ENCODE measurements at regions not wholly inside any gene's neighbourhood (a gene's known extent, or its start where the extent isn't known, plus 50 kb on each side); places are given as distances from the start of the nearest gene placed in this dataset.
"Not testable (repeated sequence)": the region's sequence is repeated elsewhere in the genome, so short reads cannot be mapped to it uniquely, and the experiment has no call there.

DNA sequence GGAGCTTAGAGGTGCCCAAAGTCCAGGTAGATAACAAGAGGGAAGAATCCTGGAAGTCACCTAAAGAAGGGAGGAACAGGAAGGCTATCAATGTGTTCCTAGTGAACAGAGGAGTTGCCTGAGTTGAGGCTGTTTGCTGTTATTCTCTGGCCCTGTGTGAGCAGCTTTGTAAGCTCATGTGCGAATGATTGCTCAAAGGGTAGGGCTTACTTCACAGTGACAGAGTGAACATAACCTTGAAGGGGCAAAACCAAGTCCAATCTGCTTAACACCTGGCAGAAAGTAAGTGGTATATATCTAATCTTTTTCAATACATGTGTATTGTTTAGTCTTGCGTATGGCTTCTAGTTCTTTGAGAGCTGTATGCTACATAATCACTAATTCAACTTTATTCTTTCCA is 1153.6 kb downstream of the TUSC7 start:
- Histone ChIP-seq H3K4me3 (ENCODE audit: low read length) (no peak overlapping the region), H3K27me3 (ENCODE audit: control insufficient read depth, insufficient read depth, low read length) (no peaks in the 10 kb centered on the region), H3K4me1 (ENCODE audit: control insufficient read depth, insufficient read depth, low read length) (no peaks in the 10 kb centered on the region), H3K9ac (ENCODE audit: low read length) (no peak overlapping the region), H3K9me3 (ENCODE audit: control insufficient read depth, low read length) (no peaks in the 10 kb centered on the region), H3K36me3 (ENCODE audit: control insufficient read depth, insufficient read depth, low read length) (no peaks in the 10 kb centered on the region)

- Histone ChIP-seq H3K9ac (ENCODE audit: low read length) (no peak overlapping the region), H3K27me3 (ENCODE audit: control insufficient read depth, insufficient read depth, low read length) (no peaks in the 10 kb centered on the region), H3K9me3 (ENCODE audit: control insufficient read depth, low read length) (no peaks in the 10 kb centered on the region), H3K4me1 (ENCODE audit: control insufficient read depth, insufficient read depth, low read length) (no peaks in the 10 kb centered on the region), H3K4me3 (ENCODE audit: low read length) (no peak overlapping the region), H3K36me3 (ENCODE audit: control insufficient read depth, insufficient read depth, low read length) (no peaks in the 10 kb centered on the region)
Measured at GRCh38 chr3:117865338-117865737, 1155.8 kb downstream of the TUSC7 start.

DNA sequence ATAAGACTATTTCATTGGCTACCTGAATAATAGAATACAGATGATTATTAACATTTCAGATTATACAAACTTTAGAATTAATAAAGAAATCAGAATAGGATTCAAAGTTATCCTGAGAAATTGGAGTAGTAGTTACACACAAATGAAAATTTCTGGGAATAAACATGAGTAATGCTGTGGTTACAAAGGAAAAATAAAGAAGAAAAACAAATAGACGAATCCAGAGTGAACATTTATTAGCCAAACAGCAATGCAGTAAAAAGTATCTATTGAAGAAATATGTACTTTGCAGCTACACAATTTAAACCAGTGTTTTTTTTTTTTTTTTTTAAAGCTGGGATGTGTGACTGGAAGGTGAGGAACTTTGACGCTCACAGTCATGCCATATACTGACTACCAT is 1159.2 kb downstream of the TUSC7 start:
- Histone ChIP-seq H3K4me1 (ENCODE audit: control insufficient read depth, insufficient read depth, low read length) (no peaks in the 10 kb centered on the region), H3K36me3 (ENCODE audit: control insufficient read depth, insufficient read depth, low read length) (no peaks in the 10 kb centered on the region), H3K9ac (ENCODE audit: low read length) (no peak overlapping the region), H3K4me3 (ENCODE audit: low read length) (no peak overlapping the region), H3K9me3 (ENCODE audit: control insufficient read depth, low read length) (no peaks in the 10 kb centered on the region), H3K27me3 (ENCODE audit: control insufficient read depth, insufficient read depth, low read length) (no peaks in the 10 kb centered on the region)

DNA sequence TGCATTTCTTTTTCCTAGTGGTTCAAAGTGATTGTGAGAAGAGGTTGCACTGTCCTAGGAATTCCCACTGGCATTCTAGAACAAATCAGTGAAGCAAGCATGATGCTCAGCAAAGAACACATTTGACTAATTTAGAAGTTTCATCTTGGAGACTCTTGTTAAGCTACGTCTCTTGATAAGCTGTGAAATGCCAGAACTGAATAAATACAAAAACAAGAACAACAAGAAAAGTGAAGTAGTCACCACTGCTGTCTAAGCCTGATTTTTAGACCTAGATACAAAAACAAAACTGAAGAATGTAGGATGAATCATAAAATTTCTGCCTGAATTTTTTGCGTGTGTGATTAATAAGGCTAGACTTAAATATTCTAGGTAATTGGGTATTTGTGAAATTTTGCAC is 1162.4 kb downstream of the TUSC7 start:
- H3K27me3 ChIP-seq (ENCODE audit: control insufficient read depth, insufficient read depth, low read length), result no peaks in the 10 kb centered on the region
- H3K4me3 ChIP-seq (ENCODE audit: low read length), result no peak overlapping the region
- H3K4me1 ChIP-seq (ENCODE audit: control insufficient read depth, insufficient read depth, low read length), result no peaks in the 10 kb centered on the region
- no peaks in the 10 kb centered on the region for H3K9me3 ChIP-seq (ENCODE audit: control insufficient read depth, low read length)
- H3K36me3 ChIP-seq (ENCODE audit: control insufficient read depth, insufficient read depth, low read length), result no peaks in the 10 kb centered on the region
- H3K9ac ChIP-seq (ENCODE audit: low read length), result no peak overlapping the region

DNA sequence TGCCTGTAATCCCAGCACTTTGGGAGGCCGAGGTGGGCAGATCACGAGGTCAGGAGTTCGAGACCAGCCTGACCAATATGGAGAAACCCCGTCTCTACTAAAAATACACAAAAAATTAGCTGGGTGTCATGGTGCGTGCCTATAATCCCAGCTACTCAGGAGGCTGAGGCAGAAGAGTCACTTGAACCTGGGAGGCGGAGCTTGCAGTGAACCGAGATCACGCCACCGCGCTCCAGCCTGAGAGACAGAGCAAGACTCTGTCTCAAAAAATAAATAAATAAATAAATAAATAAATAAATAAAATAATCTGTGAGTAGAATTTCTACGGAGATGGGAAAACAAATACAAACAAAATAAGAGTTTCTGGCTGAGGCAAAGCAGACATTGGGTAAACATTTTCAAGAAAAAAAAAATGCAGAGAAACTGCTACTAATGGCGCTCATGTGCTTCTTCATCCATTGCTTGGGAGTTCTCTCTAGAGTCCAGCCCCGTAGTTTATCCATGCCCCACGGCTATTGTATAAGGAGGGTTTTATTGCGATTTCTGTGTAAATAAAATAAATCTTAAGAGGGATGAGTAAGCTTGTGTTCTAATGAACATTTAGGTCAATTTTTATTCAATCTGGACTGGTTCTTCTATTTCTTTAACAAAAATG is 1161.9 kb downstream of the IGSF11 start:
- H3K36me3 ChIP-seq (ENCODE audit: control insufficient read depth, insufficient read depth, low read length); H3K9me3 ChIP-seq (ENCODE audit: control insufficient read depth, low read length); H3K4me3 ChIP-seq (ENCODE audit: low read length); H3K4me1 ChIP-seq (ENCODE audit: control insufficient read depth, insufficient read depth, low read length); H3K27me3 ChIP-seq (ENCODE audit: control insufficient read depth, insufficient read depth, low read length); H3K9ac ChIP-seq (ENCODE audit: low read length): not testable (repeated sequence)

- no peaks in the 10 kb centered on the region for H3K4me1 ChIP-seq (ENCODE audit: control insufficient read depth, insufficient read depth, low read length)
- H3K4me3 ChIP-seq (ENCODE audit: low read length), result no peak overlapping the region
- H3K36me3 ChIP-seq (ENCODE audit: control insufficient read depth, insufficient read depth, low read length), result no peaks in the 10 kb centered on the region
- H3K9ac ChIP-seq (ENCODE audit: low read length), result no peak overlapping the region
- H3K9me3 ChIP-seq (ENCODE audit: control insufficient read depth, low read length), result no peaks in the 10 kb centered on the region
- no peaks in the 10 kb centered on the region for H3K27me3 ChIP-seq (ENCODE audit: control insufficient read depth, insufficient read depth, low read length)
Measured at GRCh38 chr3:117873249-117873600, 1161.4 kb downstream of the IGSF11 start.

- Histone ChIP-seq H3K4me3 (ENCODE audit: low read length) (no peak overlapping the region), H3K9me3 (ENCODE audit: control insufficient read depth, low read length) (no peaks in the 10 kb centered on the region), H3K36me3 (ENCODE audit: control insufficient read depth, insufficient read depth, low read length) (no peaks in the 10 kb centered on the region), H3K9ac (ENCODE audit: low read length) (no peak overlapping the region), H3K4me1 (ENCODE audit: control insufficient read depth, insufficient read depth, low read length) (no peaks in the 10 kb centered on the region), H3K27me3 (ENCODE audit: control insufficient read depth, insufficient read depth, low read length) (no peaks in the 10 kb centered on the region)
Measured at GRCh38 chr3:117874028-117874690, 1160.5 kb downstream of the IGSF11 start.

- Histone ChIP-seq H3K36me3 (ENCODE audit: control insufficient read depth, insufficient read depth, low read length) (no peaks in the 10 kb centered on the region), H3K9ac (ENCODE audit: low read length) (no peak overlapping the region), H3K4me3 (ENCODE audit: low read length) (no peak overlapping the region), H3K4me1 (ENCODE audit: control insufficient read depth, insufficient read depth, low read length) (no peaks in the 10 kb centered on the region), H3K9me3 (ENCODE audit: control insufficient read depth, low read length) (no peaks in the 10 kb centered on the region), H3K27me3 (ENCODE audit: control insufficient read depth, insufficient read depth, low read length) (no peaks in the 10 kb centered on the region)
Measured at GRCh38 chr3:117874904-117875874, 1159.5 kb downstream of the IGSF11 start.

DNA sequence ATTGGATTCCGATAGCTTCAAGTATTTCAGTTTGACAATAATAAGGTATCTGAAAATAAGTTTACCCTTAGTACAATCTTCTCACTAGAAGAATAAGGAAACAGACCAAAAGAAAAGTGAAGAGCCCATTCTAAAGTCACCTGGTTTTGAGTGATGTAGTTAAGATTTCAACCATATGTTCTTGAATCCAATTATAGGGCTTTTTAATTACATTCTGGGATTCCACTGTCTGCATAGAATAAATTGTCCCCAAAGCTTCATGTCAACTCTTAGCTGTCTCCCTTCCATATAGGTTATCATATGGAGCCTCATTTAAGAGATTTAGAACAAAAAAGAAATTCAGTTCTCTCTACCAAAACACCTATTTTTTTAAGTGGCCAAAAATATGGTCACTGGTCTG is 1158.8 kb downstream of the IGSF11 start:
- Histone ChIP-seq H3K9ac (ENCODE audit: low read length) (no peak overlapping the region), H3K36me3 (ENCODE audit: control insufficient read depth, insufficient read depth, low read length) (no peaks in the 10 kb centered on the region), H3K27me3 (ENCODE audit: control insufficient read depth, insufficient read depth, low read length) (no peaks in the 10 kb centered on the region), H3K9me3 (ENCODE audit: control insufficient read depth, low read length) (no peaks in the 10 kb centered on the region), H3K4me1 (ENCODE audit: control insufficient read depth, insufficient read depth, low read length) (no peaks in the 10 kb centered on the region), H3K4me3 (ENCODE audit: low read length) (no peak overlapping the region)

DNA sequence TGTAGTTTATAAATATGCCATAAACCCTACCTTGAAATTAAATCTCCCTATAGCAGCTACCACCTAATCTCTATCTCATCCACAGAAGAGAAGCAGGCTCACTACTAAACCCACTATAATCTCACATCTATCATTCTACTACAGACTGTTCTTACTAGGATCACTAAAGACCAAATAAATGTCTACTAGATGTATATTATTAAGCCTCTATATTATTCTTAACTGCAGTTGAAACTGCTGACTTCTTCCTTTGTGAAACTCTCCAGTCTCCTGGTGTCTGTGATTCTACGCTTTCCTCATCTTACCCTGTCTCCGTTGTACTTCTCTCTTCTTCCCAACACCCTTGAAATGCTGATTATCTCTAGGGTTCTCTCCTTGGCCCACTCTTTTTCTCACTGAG is 1154.0 kb downstream of the IGSF11 start:
- Histone ChIP-seq H3K4me1 (ENCODE audit: control insufficient read depth, insufficient read depth, low read length) (no peaks in the 10 kb centered on the region), H3K4me3 (ENCODE audit: low read length) (no peak overlapping the region), H3K36me3 (ENCODE audit: control insufficient read depth, insufficient read depth, low read length) (no peaks in the 10 kb centered on the region), H3K27me3 (ENCODE audit: control insufficient read depth, insufficient read depth, low read length) (no peaks in the 10 kb centered on the region), H3K9me3 (ENCODE audit: control insufficient read depth, low read length) (no peaks in the 10 kb centered on the region), H3K9ac (ENCODE audit: low read length) (no peak overlapping the region)

DNA sequence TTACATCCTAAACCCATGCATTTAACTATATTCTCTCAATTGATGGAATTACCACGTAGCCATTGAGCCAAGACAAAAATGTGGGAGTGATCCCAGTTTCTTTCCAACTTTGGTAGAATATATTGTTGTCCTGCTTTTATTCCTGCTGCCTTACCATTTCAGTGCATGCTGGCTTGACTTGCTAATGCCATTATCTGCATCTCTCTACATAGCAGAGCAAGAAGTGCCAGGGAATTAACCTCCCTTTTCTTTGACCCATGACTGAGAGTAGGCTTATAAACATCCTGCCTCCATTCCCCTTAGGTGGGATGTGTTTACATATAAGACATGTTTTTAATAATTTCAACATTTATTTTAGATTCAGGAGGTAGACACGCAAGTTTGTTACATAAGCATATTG is 1153.4 kb downstream of the IGSF11 start:
- no peaks in the 10 kb centered on the region for H3K27me3 ChIP-seq (ENCODE audit: control insufficient read depth, insufficient read depth, low read length)
- H3K4me1 ChIP-seq (ENCODE audit: control insufficient read depth, insufficient read depth, low read length), result no peaks in the 10 kb centered on the region
- H3K4me3 ChIP-seq (ENCODE audit: low read length), result no peak overlapping the region
- no peaks in the 10 kb centered on the region for H3K36me3 ChIP-seq (ENCODE audit: control insufficient read depth, insufficient read depth, low read length)
- no peaks in the 10 kb centered on the region for H3K9me3 ChIP-seq (ENCODE audit: control insufficient read depth, low read length)
- no peak overlapping the region for H3K9ac ChIP-seq (ENCODE audit: low read length)

DNA sequence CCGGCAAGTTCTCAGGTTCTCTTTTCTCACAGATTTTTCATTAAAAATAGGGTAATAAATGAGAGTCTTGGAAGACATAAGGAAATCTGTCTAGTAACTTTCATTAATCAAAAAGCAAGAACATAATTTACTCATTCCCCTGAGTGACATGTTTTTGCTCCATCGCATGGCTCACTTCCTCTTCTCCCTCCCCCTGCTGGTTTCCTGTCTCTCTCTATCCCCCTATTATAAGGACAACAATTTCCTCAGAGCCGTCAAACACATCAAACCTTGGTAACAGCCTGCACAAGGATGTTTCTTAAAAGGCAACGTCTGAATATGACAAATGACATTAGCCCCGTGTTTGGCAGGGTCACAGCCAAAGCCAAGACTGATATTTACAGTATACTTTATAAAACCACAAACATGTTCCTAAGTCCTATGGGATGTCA is 1149.6 kb downstream of the IGSF11 start:
- no peaks in the 10 kb centered on the region for H3K4me1 ChIP-seq (ENCODE audit: control insufficient read depth, insufficient read depth, low read length)
- no peak overlapping the region for H3K9ac ChIP-seq (ENCODE audit: low read length)
- no peaks in the 10 kb centered on the region for H3K36me3 ChIP-seq (ENCODE audit: control insufficient read depth, insufficient read depth, low read length)
- no peak overlapping the region for H3K4me3 ChIP-seq (ENCODE audit: low read length)
- no peaks in the 10 kb centered on the region for H3K9me3 ChIP-seq (ENCODE audit: control insufficient read depth, low read length)
- H3K27me3 ChIP-seq (ENCODE audit: control insufficient read depth, insufficient read depth, low read length), result no peaks in the 10 kb centered on the region

All from mucosa of stomach (tissue), 1 donor.